Heart left ventricle (tissue), 16 donors: ENCODE measurements at regions not wholly inside any gene's neighbourhood (a gene's known extent, or its start where the extent isn't known, plus 50 kb on each side); places are given as distances from the start of the nearest gene placed in this dataset.
"Not testable (repeated sequence)": the region's sequence is repeated elsewhere in the genome, so short reads cannot be mapped to it uniquely, and the experiment has no call there.

ENCODE experiments used
- ATAC-seq, 4 donors: fragments of 200-7000 bp; cut with Tn5 transposase; one replicate each; pipeline ENCODE4 v1.9.1; 2020 to 2022; ENCODE audit warnings: moderate library complexity in 4 of 4, mild to moderate bottlenecking in 3 of 4, moderate number of reproducible peaks in 1 of 4
- DNase-seq, 5 donors: peaks; one replicate each; pipeline ENCODE4 v3.0.0-alpha.2; 2020
- H3K27ac ChIP-seq, 12 donors: fragments of 200-600 bp; sonication (generic) in 4 of 12; one replicate each; pipeline versions ENCODE4 v1.5.0 to v1.8.0; 2016 to 2022; ENCODE audit warnings: mild to moderate bottlenecking in 2 of 12
- H3K27me3 ChIP-seq, 9 donors: fragments of 200-600 bp; sonication (generic) in 2 of 9; one replicate each; pipeline versions ENCODE4 v1.5.1 to v1.8.0; 2016 to 2022; ENCODE audit warnings: mild to moderate bottlenecking in 3 of 9
- H3K36me3 ChIP-seq, 9 donors: fragments of 200-600 bp; sonication (generic) in 2 of 9; one replicate each; pipeline versions ENCODE4 v1.5.0 to v1.8.0; 2018 to 2022; ENCODE audit warnings: mild to moderate bottlenecking in 2 of 9
- H3K4me1 ChIP-seq, 12 donors: fragments of 200-600 bp; sonication (generic) in 4 of 12; one replicate each; pipeline versions ENCODE4 v1.5.0 to v1.8.0; 2016 to 2022; ENCODE audit warnings: mild to moderate bottlenecking in 3 of 12
- H3K4me3 ChIP-seq, 12 donors: fragments of 200-600 bp; sonication (generic) in 4 of 12; one replicate each; pipeline versions ENCODE4 v1.5.0 to v1.8.0; 2017 to 2022; ENCODE audit warnings: mild to moderate bottlenecking in 9 of 12, moderate library complexity in 4 of 12
- H3K9me3 ChIP-seq, 12 donors: fragments of 200-600 bp; sonication (generic) in 4 of 12; one replicate each; pipeline versions ENCODE4 v1.5.0 to v1.8.0; 2016 to 2022; ENCODE audit warnings: mild to moderate bottlenecking in 1 of 12
- WGBS, 4 donors: extraction: QIAGEN DNeasy Blood & Tissue Kit in 2 of 4; methylation state at CpG; one replicate each; pipeline versions ENCODE4 v1.1.5 to v1.1.7; 2013 to 2018; 5-methylcytosine and 5-hydroxymethylcytosine counted together
- intact Hi-C, 10 donors: fragments of 100-400 bp; cut with DNase I; formaldehyde crosslinking; loops; one replicate each; pipeline versions ENCODE4 v1.11.1 to v1.14.2; 2022
- donor health status: ischemic (EF 13 %, LVEDD 7.1; RV severe dilation, severe dysfunction).
- donor health status: healthy with polysubstance abuse.
- donor health status: DM: no; HTN: yes; CAD: no.
- donor health status: DM: no; HTN: no; CAD: no.
- donor health status: ischemic (EF 25% LVEDD 6.9; RV normal size, moderate dysfunction).
- donor health status: ischemic (EF 25% LVEDD 5.7; RV mildly dilated, moderate dysfunction).
- donor health status: healthy.
- donor health status: DM: yes; HTN: yes; CAD: no.
- donor health status: ischemic (EF 35%, LVEDD 5.7; RV mildly dilated, moderate dysfunction).
- donor health status: nonischemic (EF 11% LVEDD 7.7; RV severe dilation, severe dysfunction).
- donor health status: DM: yes; HTN: yes; CAD: no.
- donor health status: PGD.
- donor health status: ischemic (EF 29% LVEDD 5.4; RV normal size, mild dysfunction).
- donor health status: nonischemic (EF 23%, LVEDD 6.1; RV moderate dilation, normal function).

GRCh38 chr9:62655705-62656104 lies 1465.9 kb downstream of the SPATA31A7 start:
- ATAC-seq, H3K27ac ChIP-seq, DNase-seq, intact Hi-C loops, H3K36me3 ChIP-seq, H3K4me3 ChIP-seq, H3K9me3 ChIP-seq, H3K4me1 ChIP-seq, H3K27me3 ChIP-seq: not testable (repeated sequence)

DNA sequence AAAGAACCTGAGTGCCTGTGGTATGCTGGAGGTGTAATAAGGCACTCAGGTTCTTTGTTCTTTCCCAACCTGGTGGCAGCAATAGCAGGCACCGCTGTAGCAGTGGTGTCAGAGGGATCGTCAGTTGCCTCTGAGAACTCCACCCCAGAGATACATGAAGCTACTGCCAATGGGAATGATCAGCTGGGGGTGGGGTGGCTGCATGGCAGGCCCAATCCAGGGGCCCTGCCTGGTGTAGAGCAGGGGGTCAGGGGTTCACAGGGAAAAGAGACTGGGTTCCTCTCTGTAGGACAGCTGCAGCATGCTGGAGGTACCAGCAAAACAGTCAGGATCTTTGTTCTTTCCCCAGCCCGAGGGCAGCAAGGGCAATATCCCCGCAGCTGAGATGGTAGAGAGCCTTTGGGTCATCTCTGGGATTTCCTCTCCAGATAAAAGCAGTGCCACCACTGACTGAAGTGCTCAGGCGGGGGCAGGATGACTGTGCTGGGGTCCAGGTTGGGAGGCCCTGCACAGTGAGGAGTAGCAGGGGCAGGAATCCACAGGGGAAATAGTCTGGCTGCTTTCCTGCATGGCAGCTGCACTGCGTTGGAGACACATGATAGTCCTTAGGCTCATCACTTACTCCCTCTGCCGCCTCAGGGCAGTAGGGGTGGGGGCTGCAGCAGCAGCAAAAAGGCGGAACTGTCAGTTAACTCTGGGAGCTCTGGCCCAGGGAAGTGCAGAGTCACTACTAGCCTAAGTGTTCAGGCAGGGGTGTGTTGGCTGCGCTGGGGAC lies 1473.1 kb downstream of the SPATA31A7 start:
- WGBS, 4 donors, result 53 to 80% (median 57%) methylated on average over 1 to 6 of the region's 9 CpGs; no CpG with 5 or more reads in 1 of the 4 donors
- H3K9me3 ChIP-seq, H3K4me3 ChIP-seq, H3K36me3 ChIP-seq, H3K4me1 ChIP-seq, H3K27ac ChIP-seq, H3K27me3 ChIP-seq, intact Hi-C loops, DNase-seq: not testable (repeated sequence)
- ATAC-seq, result peak in 1 of 4 donors; percentile 45

- H3K27ac ChIP-seq, H3K36me3 ChIP-seq, DNase-seq, H3K27me3 ChIP-seq, H3K9me3 ChIP-seq, H3K4me3 ChIP-seq, intact Hi-C loops, H3K4me1 ChIP-seq: not testable (repeated sequence)
- ATAC-seq, result peak in 1 of 4 donors; percentile 13
- 60 to 100% (median 90%) methylated on average over 1 of the region's 5 CpGs for WGBS, 4 donors
These were observed 1473.7 kb downstream of the SPATA31A7 start for GRCh38 chr9:62663512-62663911.

DNA sequence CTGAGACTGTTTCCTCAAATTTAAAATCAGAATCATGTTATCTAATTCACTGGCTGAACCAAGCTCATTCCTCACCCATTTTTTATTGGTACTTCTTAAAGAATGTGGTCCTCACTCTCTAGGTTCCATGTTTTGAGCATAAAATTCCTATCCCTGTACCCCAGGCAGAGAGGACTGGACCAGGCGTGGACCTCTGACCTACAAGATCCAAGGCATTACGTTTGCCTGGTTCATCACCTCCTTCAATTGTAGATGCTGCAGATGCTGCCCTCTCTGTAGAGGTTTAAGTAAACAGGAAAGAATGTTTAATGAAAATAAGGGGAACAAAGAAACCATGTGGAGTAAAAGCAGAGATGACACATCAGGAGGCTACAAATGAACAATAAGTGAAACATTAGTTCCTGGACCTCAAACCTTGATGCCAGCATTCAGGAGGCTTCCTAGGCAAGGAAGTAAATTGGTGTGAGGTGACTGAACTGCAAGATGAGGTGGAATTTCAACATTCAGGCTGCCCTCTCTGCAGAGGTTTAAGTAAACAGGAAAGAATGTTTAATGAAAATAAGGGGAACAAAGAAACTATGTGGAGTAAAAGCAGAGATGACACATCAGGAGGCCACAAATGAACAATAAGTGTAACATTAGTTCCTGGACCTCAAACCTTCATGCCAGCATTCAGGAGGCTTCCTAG lies 1477.4 kb downstream of the SPATA31A7 start:
- H3K4me3 ChIP-seq, H3K36me3 ChIP-seq, H3K27me3 ChIP-seq, H3K27ac ChIP-seq, intact Hi-C loops, ATAC-seq, DNase-seq, H3K9me3 ChIP-seq, H3K4me1 ChIP-seq: not testable (repeated sequence)
- WGBS, 4 donors, result 0 to 62% (median 59%) methylated on average over 1 to 2 of the region's 2 CpGs; no CpG with 5 or more reads in 1 of the 4 donors

DNA sequence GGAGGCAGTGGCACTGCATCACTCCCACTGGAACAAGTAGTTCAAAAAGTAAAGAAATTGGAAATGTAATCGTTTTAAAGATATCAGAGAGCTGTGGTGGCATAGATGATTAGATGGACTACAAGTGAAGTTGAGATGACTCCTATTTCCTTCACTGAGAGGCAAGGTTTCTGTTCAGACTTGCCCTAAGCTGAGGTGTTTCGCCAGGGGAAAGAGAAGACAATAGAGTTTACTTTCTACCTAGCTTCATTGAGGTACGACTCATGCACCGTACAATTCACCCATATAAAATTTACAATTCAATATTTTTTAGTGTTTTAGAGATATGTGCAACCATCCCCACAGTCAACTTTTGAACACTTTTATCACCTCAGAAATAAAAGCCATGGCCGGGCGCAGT lies 1487.2 kb downstream of the SPATA31A7 start:
- H3K36me3 ChIP-seq, H3K4me1 ChIP-seq, H3K9me3 ChIP-seq: not testable (repeated sequence)

GRCh38 chr9:62678336-62678735 lies 1488.5 kb downstream of the SPATA31A7 start:
- H3K27ac ChIP-seq, H3K9me3 ChIP-seq, H3K4me3 ChIP-seq, H3K4me1 ChIP-seq, ATAC-seq, DNase-seq, H3K36me3 ChIP-seq, intact Hi-C loops, H3K27me3 ChIP-seq: not testable (repeated sequence)
- WGBS, 4 donors, result no CpG with 5 or more reads among the region's 1 CpG

More for the DNA sequence above, 1487.2 kb downstream of the SPATA31A7 start:
- H3K4me3 ChIP-seq, H3K27ac ChIP-seq, H3K27me3 ChIP-seq, DNase-seq, intact Hi-C loops, ATAC-seq: not testable (repeated sequence)
- WGBS, 4 donors, result no CpG with 5 or more reads among the region's 6 CpGs

- H3K4me3 ChIP-seq, DNase-seq, H3K9me3 ChIP-seq, H3K36me3 ChIP-seq, H3K27ac ChIP-seq, ATAC-seq, H3K4me1 ChIP-seq, H3K27me3 ChIP-seq, intact Hi-C loops: not testable (repeated sequence)
- no CpG with 5 or more reads among the region's 8 CpGs for WGBS, 4 donors
These were observed 1489.2 kb downstream of the SPATA31A7 start for GRCh38 chr9:62679020-62679419.

DNA sequence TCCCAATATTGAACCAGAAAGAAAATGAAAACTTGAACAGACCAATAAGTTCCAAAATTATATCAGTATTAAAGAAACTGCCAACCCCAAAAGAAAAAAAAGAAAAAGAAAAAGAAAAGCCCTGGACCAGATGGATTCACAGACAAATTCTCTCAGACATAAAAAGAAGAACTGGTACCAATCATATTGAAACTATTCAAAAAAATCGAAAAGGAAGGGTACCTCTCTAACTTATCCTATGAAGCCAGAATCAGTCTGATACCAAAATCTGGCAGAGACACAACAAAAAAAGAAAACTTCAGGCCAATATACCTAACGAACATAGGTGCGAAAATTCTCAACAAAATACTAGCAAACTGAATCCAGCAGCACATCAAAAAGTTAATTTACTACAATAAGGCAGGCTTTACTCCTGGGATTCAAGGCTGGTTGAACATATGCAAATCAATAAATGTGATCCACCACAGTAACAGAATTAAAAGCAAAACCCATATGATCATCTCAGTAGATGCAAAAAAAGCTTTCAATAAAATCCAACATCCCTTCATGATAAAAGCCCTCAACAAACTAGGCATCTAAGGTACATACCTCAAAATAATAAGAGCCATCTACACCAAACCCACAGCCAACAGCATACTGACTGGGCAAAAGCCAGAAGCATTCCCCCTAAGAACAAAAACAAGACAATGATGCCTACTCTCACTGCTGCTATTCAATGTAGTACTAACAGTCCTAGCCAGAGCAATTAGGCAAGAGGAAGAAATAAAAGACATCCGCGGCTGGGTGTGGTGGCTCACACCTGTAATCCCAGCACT lies 1495.2 kb downstream of the SPATA31A7 start:
- WGBS, 4 donors, result no CpG with 5 or more reads among the region's 5 CpGs
- H3K36me3 ChIP-seq, H3K9me3 ChIP-seq, intact Hi-C loops, H3K4me3 ChIP-seq, DNase-seq, ATAC-seq, H3K27me3 ChIP-seq, H3K4me1 ChIP-seq, H3K27ac ChIP-seq: not testable (repeated sequence)

DNA sequence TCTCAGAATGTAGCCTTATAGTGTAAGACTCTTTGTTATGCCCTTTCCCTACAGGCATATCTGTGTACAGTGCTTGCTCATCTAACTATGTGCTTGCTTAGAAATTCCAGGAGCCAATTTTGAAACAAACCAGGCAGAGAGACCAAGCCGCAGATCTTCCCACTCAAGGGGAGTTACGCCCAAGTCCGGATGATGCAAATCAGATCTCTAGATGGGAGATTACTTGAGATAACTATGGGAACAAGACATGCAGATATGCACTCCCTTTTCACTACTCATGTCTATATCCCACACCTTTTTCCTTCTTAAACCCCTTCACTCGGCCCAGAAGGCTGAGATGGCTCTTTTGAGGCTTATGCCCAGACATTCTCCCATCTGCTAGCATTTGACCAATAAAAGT lies 1496.5 kb downstream of the SPATA31A7 start:
- DNase-seq, H3K4me1 ChIP-seq, H3K27me3 ChIP-seq, H3K4me3 ChIP-seq, H3K9me3 ChIP-seq, H3K27ac ChIP-seq, H3K36me3 ChIP-seq, ATAC-seq, intact Hi-C loops: not testable (repeated sequence)
- no CpG with 5 or more reads among the region's 4 CpGs for WGBS, 4 donors

DNA sequence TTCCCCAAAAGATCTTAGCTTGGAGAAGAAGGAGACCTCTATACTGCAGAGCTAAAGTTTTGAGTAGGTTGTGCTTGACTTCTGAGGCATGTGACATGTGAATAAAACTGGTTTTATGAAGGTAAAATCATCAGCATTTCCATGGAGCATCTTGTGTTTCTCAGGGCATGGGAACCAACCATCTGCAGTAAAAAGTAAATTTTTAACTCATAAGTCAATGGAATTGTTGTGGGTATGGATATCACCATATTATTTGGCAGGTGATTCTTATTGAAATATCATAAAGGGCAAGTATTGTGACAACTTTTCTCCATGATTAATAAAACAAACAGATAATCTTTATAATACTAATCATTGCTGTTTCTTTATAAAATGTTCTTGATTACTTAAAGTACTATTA lies 1503.2 kb downstream of the SPATA31A7 start:
- H3K36me3 ChIP-seq, H3K27me3 ChIP-seq, H3K9me3 ChIP-seq, H3K4me3 ChIP-seq, ATAC-seq, intact Hi-C loops, H3K27ac ChIP-seq, H3K4me1 ChIP-seq, DNase-seq: not testable (repeated sequence)

DNA sequence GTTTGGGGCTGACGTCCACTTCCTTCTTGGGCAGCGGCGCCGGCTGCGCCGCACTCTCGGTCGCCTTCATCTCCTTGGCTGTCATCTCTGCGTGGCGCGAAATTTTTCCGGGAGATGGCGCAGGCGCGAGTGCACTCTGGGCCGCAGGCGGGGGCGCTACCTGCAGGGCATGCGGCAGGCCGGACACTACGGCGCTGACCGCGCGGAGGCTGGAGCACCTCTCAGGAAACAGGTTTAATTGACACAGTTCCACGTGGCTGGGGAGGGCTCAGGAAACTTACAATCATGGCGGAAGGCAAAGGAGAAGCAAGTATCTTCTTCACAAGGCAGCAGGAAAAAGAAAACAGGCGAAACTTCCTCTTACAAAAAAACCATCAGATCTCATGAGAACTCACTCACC lies 1521.5 kb downstream of the SPATA31A7 start:
- DNase-seq, H3K9me3 ChIP-seq, intact Hi-C loops, H3K4me1 ChIP-seq, H3K4me3 ChIP-seq, ATAC-seq, H3K36me3 ChIP-seq, H3K27ac ChIP-seq, H3K27me3 ChIP-seq: not testable (repeated sequence)
- WGBS, 4 donors, result 92 to 93% (median 93%) methylated on average over 14 to 25 of the region's 28 CpGs
